ENCODE measurements at regions not wholly inside any gene's neighbourhood (a gene's known extent, or its start where the extent isn't known, plus 50 kb on each side); places are given as distances from the start of the nearest gene placed in this dataset.

DNA sequence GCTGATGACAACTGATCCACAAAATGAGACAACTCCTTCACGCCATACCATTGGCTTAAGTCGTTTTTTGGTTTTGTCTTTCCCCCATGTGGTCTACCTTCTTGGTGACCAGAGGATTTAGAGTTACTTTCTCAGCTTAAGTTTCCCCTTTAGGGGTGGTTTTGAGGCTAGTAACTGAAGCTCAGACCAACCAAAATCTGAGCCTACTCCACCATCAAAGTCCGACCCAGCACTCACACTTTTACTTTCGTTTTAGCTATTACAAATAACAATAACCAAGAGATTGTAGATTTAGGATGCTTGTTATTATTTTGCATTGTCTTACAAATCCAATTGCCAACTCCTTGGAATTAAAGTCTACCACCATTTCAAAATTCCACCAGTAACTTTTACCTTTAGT is 130.6 kb upstream of the MDM1 start:
- TF ChIP-seq POLR2AphosphoS5 (IDR thresholded peaks at IDR 0.05; ENCODE audit: low read depth, low read length) (no peak), POLR2A (IDR thresholded peaks at IDR 0.05; ENCODE audit: low read depth, low read length) (no peak), TAF1 (IDR thresholded peaks at IDR 0.05; ENCODE audit: borderline replicate concordance, low read depth, low read length) (no peak)

Measured in GM12892 (cell line).